GM21825 (cell line): ENCODE measurements at regions not wholly inside any gene's neighbourhood (a gene's known extent, or its start where the extent isn't known, plus 50 kb on each side); places are given as distances from the start of the nearest gene placed in this dataset.
A peak's percentile ranks its signal among the peaks of the same experiment; 100 is the strongest.
"Not testable (repeated sequence)": the region's sequence is repeated elsewhere in the genome, so short reads cannot be mapped to it uniquely, and the experiment has no call there.

Experiments used
- ATAC-seq: cut with Tn5 transposase; IDR thresholded peaks from one replicate; pipeline ENCODE4 v1.9.1; 2021; ENCODE audit warnings: mild to moderate bottlenecking, moderate library complexity; ENCODE audit not compliant: unreplicated experiment

DNA sequence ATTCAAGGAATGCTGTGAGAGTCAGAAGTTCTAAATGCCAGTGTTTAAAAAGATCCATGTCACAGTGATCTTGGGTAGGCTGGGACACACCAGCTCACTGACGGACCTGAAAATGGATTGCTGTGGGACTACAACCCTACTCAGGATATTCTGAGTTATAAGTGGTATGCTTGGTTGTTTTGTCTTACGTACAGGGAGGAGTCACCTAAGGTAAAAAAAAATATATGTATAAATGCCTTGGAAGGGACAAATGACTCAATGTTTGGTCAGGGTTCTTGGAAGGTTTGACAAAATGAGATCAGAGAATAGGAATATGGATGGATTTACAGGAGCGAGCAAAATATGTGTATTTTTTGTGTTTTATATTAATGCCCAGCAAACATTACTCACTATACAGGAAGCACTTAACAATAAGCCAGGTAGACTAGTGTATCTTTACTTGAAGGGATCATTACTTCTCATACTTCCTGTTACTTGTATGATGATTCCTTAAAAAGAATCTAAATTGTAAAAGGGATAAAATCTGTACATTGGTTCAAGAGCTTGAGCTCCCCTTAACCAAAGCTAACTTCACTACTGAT, 767.3 kb downstream of the GBE1 start:
- no peak for ATAC-seq

GRCh38 chr3:80993241-80993945, 768.1 kb downstream of the GBE1 start:
- peak; percentile 68 for ATAC-seq

DNA sequence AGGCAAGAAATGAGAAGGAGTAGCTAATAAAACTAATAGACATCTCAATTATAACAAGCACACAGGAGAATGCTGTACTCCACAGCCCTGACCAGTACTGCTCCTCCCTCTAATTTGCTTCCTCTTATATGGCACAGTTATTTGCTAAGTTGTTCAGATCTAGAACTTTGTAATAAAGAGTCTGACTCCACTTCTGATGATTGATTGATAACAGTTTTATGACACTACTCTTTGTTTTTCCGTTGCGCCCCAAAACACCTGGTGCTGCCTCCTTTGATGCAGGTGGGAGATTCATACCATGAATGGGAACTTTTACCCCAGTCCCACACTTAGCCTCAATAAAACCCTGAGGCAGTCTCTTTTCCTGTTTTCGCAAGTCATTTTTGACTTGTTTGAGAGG, 777.7 kb downstream of the GBE1 start:
- ATAC-seq: no peak

GRCh38 chr3:80978216-80978969, 783.1 kb downstream of the GBE1 start:
- no peak for ATAC-seq

DNA sequence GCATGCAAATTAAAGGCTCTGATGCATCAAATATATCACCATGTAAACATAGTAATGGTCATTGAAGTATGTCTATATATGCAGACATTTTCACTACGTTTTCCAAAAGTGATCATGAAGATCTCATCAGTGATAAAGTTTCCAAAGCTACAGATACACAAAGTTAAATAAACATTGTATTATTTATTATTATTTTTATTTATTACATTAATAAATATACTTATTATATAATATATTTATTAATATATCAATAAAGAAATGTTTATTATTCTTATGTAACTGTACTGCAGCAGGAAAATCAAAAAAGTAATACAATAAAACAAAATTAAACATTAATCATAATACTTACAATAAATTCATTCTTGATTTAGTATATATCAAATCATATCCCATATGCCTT, 791.2 kb downstream of the GBE1 start:
- no peak for ATAC-seq

- ATAC-seq: no peak
Observed at GRCh38 chr3:80929576-80929975, 831.9 kb downstream of the GBE1 start.

GRCh38 chr3:80914854-80915253, 846.6 kb downstream of the GBE1 start:
- no peak for ATAC-seq

DNA sequence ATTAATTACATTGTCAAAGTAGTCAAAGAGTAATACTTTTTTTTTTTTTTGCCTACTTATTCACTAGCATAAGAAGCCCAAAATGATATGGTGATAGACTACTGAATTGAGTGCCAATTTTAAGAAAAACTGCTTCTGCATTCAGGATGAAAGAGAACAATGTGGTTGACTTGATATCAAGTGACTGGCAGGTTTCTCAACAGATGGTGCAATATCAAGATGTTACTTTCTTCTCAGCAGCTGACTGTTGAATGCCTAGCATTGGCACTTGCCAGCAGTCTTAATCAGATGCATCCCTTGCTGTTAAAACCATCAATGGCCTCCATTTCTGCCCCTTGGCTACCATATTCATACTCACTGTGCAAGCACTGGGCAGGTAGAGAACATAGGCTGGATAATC, 863.2 kb downstream of the GBE1 start:
- ATAC-seq: no peak

DNA sequence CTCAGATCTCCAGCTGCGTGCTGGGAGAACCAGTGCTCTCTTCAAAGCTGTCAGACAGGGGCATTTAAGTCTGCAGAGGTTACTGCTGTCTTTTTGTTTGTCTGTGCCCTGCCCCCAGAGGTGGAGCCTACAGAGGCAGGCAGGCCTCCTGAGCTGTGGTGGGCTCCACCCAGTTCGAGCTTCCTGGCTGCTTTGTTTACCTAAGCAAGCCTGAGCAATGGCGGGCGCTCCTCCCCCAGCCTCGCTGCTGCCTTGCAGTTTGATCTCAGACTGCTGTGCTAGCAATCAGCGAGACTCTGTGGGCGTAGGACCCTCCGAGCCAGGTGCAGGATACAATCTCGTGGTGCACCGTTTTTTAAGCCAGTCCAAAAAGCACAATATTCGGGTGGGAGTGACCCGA, 864.4 kb downstream of the GBE1 start:
- ATAC-seq: not testable (repeated sequence)

GRCh38 chr3:80890571-80890970, 870.9 kb downstream of the GBE1 start:
- no peak for ATAC-seq

GRCh38 chr3:80889535-80889934, 871.9 kb downstream of the GBE1 start:
- no peak for ATAC-seq

DNA sequence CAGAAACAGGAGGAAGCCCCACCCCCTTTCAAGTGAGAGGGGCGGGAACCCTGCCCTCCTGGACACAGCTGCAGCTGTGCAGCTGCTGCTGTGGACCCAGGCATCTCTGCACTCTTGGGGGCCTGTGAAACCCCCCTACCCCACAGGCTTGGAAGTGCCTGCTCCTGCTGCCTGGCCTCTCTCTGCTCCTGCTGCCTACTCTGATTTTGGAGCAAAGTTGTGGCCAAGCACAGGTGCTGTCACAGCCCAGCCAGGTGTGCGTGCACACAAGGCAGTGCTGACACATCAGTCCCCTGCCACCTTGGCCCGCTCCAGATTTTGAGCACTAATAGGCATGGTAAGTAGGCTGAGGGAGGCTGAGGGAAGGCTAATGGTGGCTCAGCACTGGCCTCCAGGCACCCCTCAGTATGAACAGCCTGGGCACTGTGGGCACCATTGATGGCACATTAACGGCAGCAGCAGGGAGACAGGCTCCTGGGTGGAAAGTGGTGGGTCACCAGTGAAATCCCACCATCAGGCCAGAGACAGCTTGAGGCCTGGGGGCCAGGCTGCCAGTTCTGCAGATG, 890.9 kb downstream of the GBE1 start:
- no peak for ATAC-seq

- ATAC-seq: no peak
Observed at GRCh38 chr3:80855482-80855881, 906.0 kb downstream of the GBE1 start.

DNA sequence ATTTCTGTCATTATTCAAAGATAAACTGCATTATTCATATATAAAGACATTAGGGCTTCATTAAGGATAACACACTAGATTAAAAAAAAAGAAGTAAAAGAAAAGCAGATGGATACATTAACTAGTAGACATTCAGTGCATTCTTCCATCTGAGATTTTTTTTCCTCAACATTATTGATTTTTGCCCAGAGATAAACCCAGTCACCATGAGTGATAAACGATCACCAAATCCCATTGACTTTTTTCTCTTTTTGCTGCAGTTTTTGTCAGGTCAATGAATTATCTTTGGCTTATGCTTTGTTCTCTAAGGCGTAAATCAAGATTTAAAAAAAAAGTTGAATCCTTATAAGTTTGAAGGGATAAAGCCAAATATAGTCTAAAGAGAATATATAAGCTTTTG, 925.0 kb downstream of the GBE1 start:
- ATAC-seq: no peak

DNA sequence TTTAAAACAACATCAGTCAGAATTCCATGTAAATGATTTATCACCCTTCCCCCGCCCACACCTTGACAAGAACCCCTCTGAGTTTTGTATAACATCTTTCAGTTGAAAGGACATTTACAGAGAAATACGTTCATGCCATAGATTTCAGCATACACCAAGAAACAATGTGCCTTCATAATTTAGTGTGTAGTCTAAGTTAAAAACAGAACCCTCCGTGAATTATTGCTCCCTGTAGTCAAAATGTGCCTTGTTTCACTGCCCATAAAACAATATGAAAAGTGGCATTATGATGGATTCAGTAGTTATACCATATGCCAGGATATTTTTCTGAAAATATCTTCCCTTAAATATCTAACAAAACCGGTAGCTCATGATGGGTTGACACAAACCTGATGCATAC, 953.9 kb downstream of the GBE1 start:
- ATAC-seq: no peak

DNA sequence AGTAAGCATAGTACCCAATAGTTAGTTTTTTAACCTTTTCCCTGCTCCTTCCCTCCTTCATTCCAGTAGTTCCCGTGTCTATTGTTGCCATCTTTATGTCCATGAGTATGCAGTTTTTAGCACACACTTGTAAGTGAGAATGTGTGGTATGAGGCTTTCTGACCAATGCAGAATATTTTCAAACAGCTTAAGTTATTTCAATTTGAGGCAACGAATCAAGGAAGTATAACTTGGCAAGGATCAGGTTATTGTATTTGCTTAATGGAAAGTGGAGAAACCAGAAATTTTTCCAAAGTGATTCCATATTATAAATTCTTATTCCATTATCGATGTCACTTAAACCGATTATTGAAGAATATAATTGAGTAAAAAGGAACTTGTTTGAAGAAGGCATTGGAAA, 954.8 kb downstream of the GBE1 start:
- ATAC-seq: no peak

GRCh38 chr3:80788914-80789313, 972.5 kb downstream of the GBE1 start:
- ATAC-seq: no peak

- no peak for ATAC-seq
Observed at GRCh38 chr3:80785875-80786274, 975.6 kb downstream of the GBE1 start.

GRCh38 chr3:80785475-80785874, 976.0 kb downstream of the GBE1 start:
- no peak for ATAC-seq

DNA sequence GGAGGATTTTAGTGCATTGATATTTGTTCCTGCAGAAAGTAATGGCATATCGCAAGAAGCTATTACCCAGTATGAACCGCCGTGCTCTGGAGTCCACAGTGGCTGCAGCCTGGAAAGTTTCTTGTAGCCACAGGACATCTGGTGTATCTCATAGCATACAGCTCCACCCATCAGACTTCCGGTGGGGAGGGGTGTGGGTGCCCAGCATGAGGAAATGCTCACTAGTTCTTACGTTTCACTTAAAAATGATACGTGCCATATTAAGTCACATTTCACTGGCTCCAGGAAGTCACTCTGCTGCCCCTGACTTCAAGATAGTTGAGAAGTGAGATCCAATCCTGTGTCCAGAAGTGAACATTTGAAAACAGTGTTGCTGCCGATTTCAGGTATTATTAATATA, 990.4 kb downstream of the GBE1 start:
- ATAC-seq: no peak

DNA sequence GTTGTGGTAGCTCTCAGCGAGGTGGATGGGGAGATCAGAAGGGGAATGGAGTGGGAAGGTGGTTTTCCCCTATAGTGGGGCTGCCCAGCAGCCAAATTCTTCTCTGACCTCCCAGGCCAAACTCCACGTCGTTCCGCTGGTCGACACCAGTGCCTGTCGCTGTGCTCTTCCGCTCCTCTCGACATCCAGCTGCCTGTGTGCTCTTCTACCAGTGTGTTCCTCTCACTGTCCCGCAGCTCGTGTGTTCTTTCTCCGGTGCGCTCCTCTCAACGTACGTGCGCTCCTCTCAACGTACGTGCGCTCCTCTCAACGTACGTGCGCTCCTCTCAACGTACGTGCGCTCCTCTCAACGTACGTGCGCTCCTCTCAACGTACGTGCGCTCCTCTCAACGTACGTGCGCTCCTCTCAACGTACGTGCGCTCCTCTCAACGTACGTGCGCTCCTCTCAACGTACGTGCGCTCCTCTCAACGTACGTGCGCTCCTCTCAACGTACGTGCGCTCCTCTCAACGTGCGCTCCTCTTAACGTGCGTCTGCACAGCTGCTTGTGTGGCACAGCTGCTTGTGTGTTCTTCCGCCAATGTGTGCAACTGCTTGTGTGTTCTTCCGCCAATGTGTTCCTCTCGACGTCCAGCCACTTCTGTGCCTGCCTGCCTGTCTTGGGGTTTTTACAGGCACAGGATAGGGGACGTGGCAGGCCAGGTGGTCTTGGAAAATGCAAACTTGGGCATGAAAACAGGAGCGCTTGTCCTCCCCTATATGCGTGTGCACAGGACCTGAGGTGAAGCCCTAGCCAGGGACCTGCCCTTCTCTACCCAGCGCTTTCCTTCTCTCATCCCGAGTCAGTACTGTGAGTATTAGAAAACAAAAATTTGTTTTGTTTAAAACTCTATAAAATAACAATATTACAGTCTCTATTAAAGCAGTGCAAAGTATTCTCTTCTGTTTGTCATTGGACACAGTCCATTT, 991.1 kb downstream of the GBE1 start:
- no peak for ATAC-seq
